HCT116 (cell line): ENCODE measurements at regions not wholly inside any gene's neighbourhood (a gene's known extent, or its start where the extent isn't known, plus 50 kb on each side); places are given as distances from the start of the nearest gene placed in this dataset.
A peak's percentile ranks its signal among the peaks of the same experiment; 100 is the strongest.
"Not testable (repeated sequence)": the region's sequence is repeated elsewhere in the genome, so short reads cannot be mapped to it uniquely, and the experiment has no call there.

Experiments used
- ATAC-seq: fragments of 200-7000 bp; cut with Tn5 transposase; 2 replicates; pipeline ENCODE4 v1.9.1; 2020; ENCODE audit warnings: mild to moderate bottlenecking, moderate library complexity
- BruUV-seq: library from RNA; stranded (reverse); fragments of 400-500 nt; replicated peaks from 2 replicates; lab custom pipeline; 2021; lab: Mats Ljungman, UMichigan
- CTCF ChIA-PET: fragments of 300-600 bp; sonication (Branson Sonifier 250); formaldehyde crosslinking; loops from one replicate; lab custom pipeline; 2021; ENCODE audit warnings: antibody characterized with exemption; lab: Charles Lee
- POLR2A ChIA-PET: fragments of 300-600, 350-600 bp; sonication (Branson Sonifier 250); formaldehyde crosslinking; loops from one replicate; lab custom pipeline; 2021; ENCODE audit warnings: antibody characterized with exemption; lab: Charles Lee
- RAD21 ChIA-PET, 2 experiments: fragments of 300-600 bp; sonication (Branson Sonifier 250); formaldehyde crosslinking; loops; one replicate each; lab custom pipeline; 2023; ENCODE audit warnings: low total read pairs in 2 of 2; ENCODE audit not compliant: uncharacterized antibody in 2 of 2, unreplicated experiment in 2 of 2, low non-redundant PET in 1 of 2; lab: Charles Lee
- DNase-seq: peaks from one replicate; pipeline ENCODE4 v3.0.0-alpha.2; 2010; ENCODE audit warnings: low read depth, low spot score
- H2AFZ ChIP-seq: fragments of 200-600 bp; shearing (Covaris generic), sonication (generic); 2 replicates; pipeline ENCODE4 v1.6.1; 2017; ENCODE audit warnings: low read depth, mixed run types, mixed read lengths, antibody characterized with exemption, low read length; ENCODE audit not compliant: poor library complexity, severe bottlenecking
- H3K27ac ChIP-seq: 2 replicates; pipeline ENCODE4 v1.5.1; 2012; ENCODE audit warnings: low read depth, low read length
- H3K27me3 ChIP-seq: fragments of 200-600 bp; sonication (generic); 2 replicates; pipeline ENCODE4 v1.6.1; 2016; ENCODE audit warnings: mixed run types, low read length, mixed read lengths; ENCODE audit not compliant: insufficient read depth
- H3K36me3 ChIP-seq, 2 experiments: fragments of 200-500 bp in 1 of 2; fragments of 200-600 bp in 1 of 2; sonication (Bioruptor generic) in 1 of 2; sonication (generic) in 1 of 2; 2 replicates each; pipeline versions ENCODE4 v1.5.1 to v1.6.1; 2014 to 2016; ENCODE audit warnings: low read length in 2 of 2, inconsistent platforms in 1 of 2, mixed read lengths in 1 of 2, mixed run types in 1 of 2; ENCODE audit not compliant: insufficient read depth in 2 of 2, control insufficient read depth in 1 of 2
- H3K4me1 ChIP-seq, 2 experiments: fragments of 200-600 bp in 1 of 2; sonication (generic) in 1 of 2; 2 replicates each; pipeline versions ENCODE4 v1.5.1 to v1.6.1; 2012 to 2017; ENCODE audit warnings: low read length in 2 of 2, inconsistent platforms in 1 of 2, mild to moderate bottlenecking in 1 of 2, mixed read lengths in 1 of 2, mixed run types in 1 of 2, moderate library complexity in 1 of 2; ENCODE audit not compliant: insufficient read depth in 2 of 2, control insufficient read depth in 1 of 2
- H3K4me2 ChIP-seq: fragments of 200-600 bp; sonication (generic); 2 replicates; pipeline ENCODE4 v1.6.1; 2017; ENCODE audit warnings: mixed run types, low read length, mixed read lengths
- H3K4me3 ChIP-seq, 2 experiments: fragments of 200-600 bp in 1 of 2; sonication (generic) in 1 of 2; replicated peaks in 1 of 2; 2 replicates each; pipeline ENCODE4 v1.5.1; 2011 to 2016; ENCODE audit warnings: low read length in 2 of 2, control low read depth in 1 of 2, low read depth in 1 of 2, mild to moderate bottlenecking in 1 of 2, mixed read lengths in 1 of 2, mixed run types in 1 of 2
- H3K79me2 ChIP-seq: fragments of 200-600 bp; sonication (generic); 2 replicates; pipeline ENCODE4 v1.6.1; 2017; ENCODE audit warnings: mild to moderate bottlenecking, mixed run types, low read length, moderate library complexity, mixed read lengths; ENCODE audit not compliant: insufficient read depth
- H3K9ac ChIP-seq: fragments of 200-600 bp; sonication (generic); 2 replicates; pipeline ENCODE4 v1.6.1; 2016; ENCODE audit warnings: low read length, mixed read lengths
- H3K9me2 ChIP-seq: fragments of 200-600 bp; sonication (generic), shearing (Covaris generic); 2 replicates; pipeline ENCODE4 v1.6.1; 2017; ENCODE audit warnings: mixed run types, mild to moderate bottlenecking, moderate library complexity; ENCODE audit not compliant: insufficient read depth
- H3K9me3 ChIP-seq, 2 experiments: fragments of 200-500 bp in 1 of 2; fragments of 200-600 bp in 1 of 2; sonication (Bioruptor generic) in 1 of 2; sonication (generic) in 1 of 2; 2 replicates each; pipeline ENCODE4 v1.6.1; 2014 to 2017; ENCODE audit warnings: low read length in 2 of 2, mixed read lengths in 2 of 2, inconsistent platforms in 1 of 2, low read depth in 1 of 2, mild to moderate bottlenecking in 1 of 2, mixed run types in 1 of 2, moderate library complexity in 1 of 2; ENCODE audit not compliant: control insufficient read depth in 1 of 2, insufficient read depth in 1 of 2
- H4K20me1 ChIP-seq: fragments of 200-600 bp; sonication (generic), shearing (Covaris generic); 2 replicates; pipeline ENCODE4 v1.6.1; 2017; ENCODE audit warnings: mixed run types, mild to moderate bottlenecking, moderate library complexity; ENCODE audit not compliant: insufficient read depth
- intact Hi-C: fragments of 100-400 bp; cut with micrococcal nuclease; formaldehyde crosslinking; loops from 2 replicates; pipeline ENCODE4 v1.10.0; 2022

- H3K4me2 ChIP-seq, RAD21 ChIA-PET, H4K20me1 ChIP-seq, H3K79me2 ChIP-seq, ATAC-seq, H3K9me2 ChIP-seq, H3K4me1 ChIP-seq, BruUV-seq, H3K27me3 ChIP-seq, H3K9ac ChIP-seq, H3K36me3 ChIP-seq, H3K9me3 ChIP-seq, H3K27ac ChIP-seq, H3K4me3 ChIP-seq, POLR2A ChIA-PET, DNase-seq, CTCF ChIA-PET, H2AFZ ChIP-seq: not testable (repeated sequence)
- intact Hi-C loops = loop anchor here (5.0 kb wide), 1 partner anchor 240 kb away; no protein-coding TSS in a partner anchor
Measured at GRCh38 chr7:150047329-150047728, 173.6 kb downstream of the ATP6V0E2 start.

DNA sequence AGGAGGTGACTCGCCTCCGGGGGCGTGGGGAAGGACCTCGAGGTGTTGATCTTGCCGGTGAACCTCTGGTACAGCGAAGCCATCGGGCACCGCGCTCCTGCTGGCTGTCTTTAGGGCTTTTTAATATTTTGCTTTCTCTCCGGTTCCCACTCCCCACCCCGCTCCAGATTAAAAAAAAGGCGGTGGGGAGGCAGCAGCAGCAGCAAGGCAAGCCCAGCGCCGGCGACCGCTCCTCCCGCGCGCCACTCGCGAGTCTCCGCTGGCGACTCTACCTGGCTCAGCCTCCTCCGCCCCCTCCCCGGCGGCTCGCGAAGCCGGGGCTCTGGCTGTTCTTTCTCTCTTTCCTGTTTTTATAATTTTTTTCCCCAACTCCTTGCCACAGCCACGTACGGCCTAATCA is 174.0 kb downstream of the ATP6V0E2 start:
- H3K4me3 ChIP-seq, ATAC-seq, BruUV-seq, RAD21 ChIA-PET, H3K9me2 ChIP-seq, H3K79me2 ChIP-seq, H3K27me3 ChIP-seq, H3K4me2 ChIP-seq, DNase-seq, H3K9me3 ChIP-seq, H2AFZ ChIP-seq, H3K4me1 ChIP-seq, POLR2A ChIA-PET, H4K20me1 ChIP-seq, H3K27ac ChIP-seq, CTCF ChIA-PET, H3K9ac ChIP-seq, H3K36me3 ChIP-seq: not testable (repeated sequence)
- intact Hi-C loops = loop anchor here (5.0 kb wide), 1 partner anchor 240 kb away; no protein-coding TSS in a partner anchor

- H3K36me3 ChIP-seq, H3K27ac ChIP-seq, H2AFZ ChIP-seq, H3K9me3 ChIP-seq, DNase-seq, H3K9ac ChIP-seq, H3K4me3 ChIP-seq, RAD21 ChIA-PET, POLR2A ChIA-PET, H3K79me2 ChIP-seq, CTCF ChIA-PET, H3K4me1 ChIP-seq, ATAC-seq, H3K27me3 ChIP-seq, H3K9me2 ChIP-seq, H4K20me1 ChIP-seq, H3K4me2 ChIP-seq, BruUV-seq: not testable (repeated sequence)
- intact Hi-C loops = loop anchor here (5.0 kb wide), 1 partner anchor 241 kb away; no protein-coding TSS in a partner anchor
Measured at GRCh38 chr7:150048244-150049011, 174.7 kb downstream of the ATP6V0E2 start.

- H3K4me1 ChIP-seq, H3K9me3 ChIP-seq, RAD21 ChIA-PET, H3K36me3 ChIP-seq, H3K4me2 ChIP-seq, H2AFZ ChIP-seq, H3K9ac ChIP-seq, POLR2A ChIA-PET, H3K27me3 ChIP-seq, H3K4me3 ChIP-seq, H3K9me2 ChIP-seq, BruUV-seq, H3K79me2 ChIP-seq, H4K20me1 ChIP-seq, DNase-seq, CTCF ChIA-PET, H3K27ac ChIP-seq: not testable (repeated sequence)
- ATAC-seq = peak; percentile 83
- intact Hi-C loops = loop anchor here (5.0 kb wide), 1 partner anchor 242 kb away; no protein-coding TSS in a partner anchor
Measured at GRCh38 chr7:150049012-150049655, 175.4 kb downstream of the ATP6V0E2 start.
